GM23338 (cell line): ENCODE measurements at regions not wholly inside any gene's neighbourhood (a gene's known extent, or its start where the extent isn't known, plus 50 kb on each side); places are given as distances from the start of the nearest gene placed in this dataset.

Experiments
- ATAC-seq: fragments of 200-7000 bp; cut with Tn5 transposase; 3 replicates; pipeline ENCODE4 v1.9.1; 2020
- DNase-seq: peaks from one replicate; pipeline ENCODE4 v3.0.0-alpha.2; 2015; ENCODE audit warnings: low spot score
- H2AFZ ChIP-seq: fragments of 200-600 bp; sonication (generic); 2 replicates; pipeline ENCODE4 v1.8.0; 2016; ENCODE audit warnings: antibody characterized with exemption, mild to moderate bottlenecking, moderate library complexity
- H3F3A ChIP-seq: fragments of 200-600 bp; sonication (generic); replicated peaks from 2 replicates; pipeline ENCODE4 v1.8.0; 2017; ENCODE audit warnings: antibody characterized with exemption, mixed run types, low read depth
- H3K27ac ChIP-seq: fragments of 200-600 bp; sonication (generic); 2 replicates; pipeline ENCODE4 v1.6.1; 2016; ENCODE audit warnings: low read depth
- H3K27me3 ChIP-seq: fragments of 200-600 bp; sonication (generic); 2 replicates; pipeline ENCODE4 v1.8.0; 2016; ENCODE audit warnings: mild to moderate bottlenecking, mixed run types, moderate library complexity; ENCODE audit not compliant: insufficient read depth
- H3K36me3 ChIP-seq: fragments of 200-600 bp; sonication (generic); 2 replicates; pipeline ENCODE4 v1.8.0; 2016; ENCODE audit warnings: mild to moderate bottlenecking; ENCODE audit not compliant: insufficient read depth
- H3K4me1 ChIP-seq: fragments of 200-600 bp; sonication (generic); 2 replicates; pipeline ENCODE4 v1.8.0; 2016; ENCODE audit warnings: mild to moderate bottlenecking, moderate library complexity; ENCODE audit not compliant: insufficient read depth
- H3K4me2 ChIP-seq: fragments of 200-600 bp; sonication (generic); 2 replicates; pipeline ENCODE4 v1.7.1; 2017; ENCODE audit warnings: mixed run types
- H3K4me3 ChIP-seq: fragments of 200-600 bp; sonication (generic); 2 replicates; pipeline ENCODE4 v1.6.1; 2016; ENCODE audit warnings: mixed run types
- H3K79me2 ChIP-seq: fragments of 200-600 bp; sonication (generic); replicated peaks from 2 replicates; pipeline ENCODE4 v1.8.0; 2017; ENCODE audit warnings: mild to moderate bottlenecking; ENCODE audit not compliant: insufficient read depth
- H3K9me2 ChIP-seq: fragments of 200-600 bp; sonication (generic); 2 replicates; pipeline ENCODE4 v1.8.0; 2017; ENCODE audit not compliant: insufficient read depth
- H4K20me1 ChIP-seq: fragments of 200-600 bp; sonication (generic); replicated peaks from 2 replicates; pipeline ENCODE4 v1.8.0; 2017; ENCODE audit warnings: mild to moderate bottlenecking; ENCODE audit not compliant: insufficient read depth
- H3K27ac Mint-ChIP-seq: 2 replicates; pipeline ENCODE4 v1.8.0; 2020; ENCODE audit warnings: inconsistent platforms, mild to moderate bottlenecking, moderate library complexity, mixed read lengths
- H3K27me3 Mint-ChIP-seq: 3 replicates; pipeline ENCODE4 v1.8.0; 2022; ENCODE audit warnings: low read depth, mild to moderate bottlenecking, moderate library complexity, mixed read lengths, inconsistent platforms; ENCODE audit not compliant: insufficient read depth, poor library complexity
- H3K36me3 Mint-ChIP-seq: 3 replicates; pipeline ENCODE4 v1.8.0; 2021; ENCODE audit warnings: low read depth, mild to moderate bottlenecking, inconsistent platforms, moderate library complexity, mixed read lengths
- H3K4me1 Mint-ChIP-seq: 3 replicates; pipeline ENCODE4 v1.8.0; 2020; ENCODE audit warnings: mild to moderate bottlenecking, inconsistent platforms, mixed read lengths
- H3K4me3 Mint-ChIP-seq: 3 replicates; pipeline ENCODE4 v1.8.0; 2021; ENCODE audit warnings: moderate library complexity, mild to moderate bottlenecking, inconsistent platforms, mixed read lengths
- H3K9me3 Mint-ChIP-seq: 3 replicates; pipeline ENCODE4 v1.8.0; 2020; ENCODE audit warnings: moderate library complexity, mild to moderate bottlenecking, inconsistent platforms, mixed read lengths
- CREB1 ChIP-seq: fragments of 250-450 bp; sonication (Bioruptor Pico); IDR thresholded peaks from 2 replicates; pipeline ENCODE4 v1.5.0; 2020; ENCODE audit warnings: low read depth, mild to moderate bottlenecking, moderate library complexity
- EZH2phosphoT487 ChIP-seq: fragments of 200-600 bp; sonication (generic); IDR thresholded peaks from one replicate; pipeline ENCODE4 v1.8.1; 2018; ENCODE audit warnings: antibody characterized with exemption; ENCODE audit not compliant: unreplicated experiment
- JUNB ChIP-seq: IDR thresholded peaks from one replicate; pipeline ENCODE4 v1.6.1; 2016; ENCODE audit warnings: antibody characterized with exemption; ENCODE audit not compliant: unreplicated experiment
- NANOG ChIP-seq: IDR thresholded peaks from 2 replicates; pipeline ENCODE4 v1.6.1; 2016; ENCODE audit warnings: antibody characterized with exemption, borderline replicate concordance
- TF ChIP-seq, protein P1 (sequence below): fragments of 250-450 bp; sonication (Bioruptor Pico); IDR thresholded peaks from 2 replicates; pipeline ENCODE4 v1.5.0; 2020; ENCODE audit warnings: mild to moderate bottlenecking, moderate library complexity
- TF ChIP-seq, protein P2 (sequence below): IDR thresholded peaks from one replicate; pipeline ENCODE4 v1.6.1; 2018; ENCODE audit warnings: antibody characterized with exemption; ENCODE audit not compliant: unreplicated experiment

DNA sequence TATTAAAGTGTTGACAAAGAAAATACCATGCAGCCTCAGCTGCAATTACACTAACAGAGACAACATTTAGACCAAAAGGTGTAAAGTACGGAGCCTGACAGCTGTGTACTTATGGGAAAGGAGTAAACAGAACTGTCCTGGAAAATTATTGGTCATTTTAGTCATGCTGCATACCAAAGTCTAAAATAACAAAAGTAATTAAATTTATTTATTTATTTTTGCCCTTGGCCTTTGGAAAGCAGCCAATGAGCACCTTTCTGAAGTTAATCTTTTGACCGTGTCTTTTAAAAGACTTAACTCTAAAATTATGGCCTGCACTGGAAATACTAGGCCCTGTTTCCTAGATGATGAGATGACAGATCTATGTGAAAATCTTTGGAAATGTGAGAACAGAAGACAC, 597.6 kb downstream of the NXPH1 start (continued):
- TF ChIP-seq, protein P1, sequence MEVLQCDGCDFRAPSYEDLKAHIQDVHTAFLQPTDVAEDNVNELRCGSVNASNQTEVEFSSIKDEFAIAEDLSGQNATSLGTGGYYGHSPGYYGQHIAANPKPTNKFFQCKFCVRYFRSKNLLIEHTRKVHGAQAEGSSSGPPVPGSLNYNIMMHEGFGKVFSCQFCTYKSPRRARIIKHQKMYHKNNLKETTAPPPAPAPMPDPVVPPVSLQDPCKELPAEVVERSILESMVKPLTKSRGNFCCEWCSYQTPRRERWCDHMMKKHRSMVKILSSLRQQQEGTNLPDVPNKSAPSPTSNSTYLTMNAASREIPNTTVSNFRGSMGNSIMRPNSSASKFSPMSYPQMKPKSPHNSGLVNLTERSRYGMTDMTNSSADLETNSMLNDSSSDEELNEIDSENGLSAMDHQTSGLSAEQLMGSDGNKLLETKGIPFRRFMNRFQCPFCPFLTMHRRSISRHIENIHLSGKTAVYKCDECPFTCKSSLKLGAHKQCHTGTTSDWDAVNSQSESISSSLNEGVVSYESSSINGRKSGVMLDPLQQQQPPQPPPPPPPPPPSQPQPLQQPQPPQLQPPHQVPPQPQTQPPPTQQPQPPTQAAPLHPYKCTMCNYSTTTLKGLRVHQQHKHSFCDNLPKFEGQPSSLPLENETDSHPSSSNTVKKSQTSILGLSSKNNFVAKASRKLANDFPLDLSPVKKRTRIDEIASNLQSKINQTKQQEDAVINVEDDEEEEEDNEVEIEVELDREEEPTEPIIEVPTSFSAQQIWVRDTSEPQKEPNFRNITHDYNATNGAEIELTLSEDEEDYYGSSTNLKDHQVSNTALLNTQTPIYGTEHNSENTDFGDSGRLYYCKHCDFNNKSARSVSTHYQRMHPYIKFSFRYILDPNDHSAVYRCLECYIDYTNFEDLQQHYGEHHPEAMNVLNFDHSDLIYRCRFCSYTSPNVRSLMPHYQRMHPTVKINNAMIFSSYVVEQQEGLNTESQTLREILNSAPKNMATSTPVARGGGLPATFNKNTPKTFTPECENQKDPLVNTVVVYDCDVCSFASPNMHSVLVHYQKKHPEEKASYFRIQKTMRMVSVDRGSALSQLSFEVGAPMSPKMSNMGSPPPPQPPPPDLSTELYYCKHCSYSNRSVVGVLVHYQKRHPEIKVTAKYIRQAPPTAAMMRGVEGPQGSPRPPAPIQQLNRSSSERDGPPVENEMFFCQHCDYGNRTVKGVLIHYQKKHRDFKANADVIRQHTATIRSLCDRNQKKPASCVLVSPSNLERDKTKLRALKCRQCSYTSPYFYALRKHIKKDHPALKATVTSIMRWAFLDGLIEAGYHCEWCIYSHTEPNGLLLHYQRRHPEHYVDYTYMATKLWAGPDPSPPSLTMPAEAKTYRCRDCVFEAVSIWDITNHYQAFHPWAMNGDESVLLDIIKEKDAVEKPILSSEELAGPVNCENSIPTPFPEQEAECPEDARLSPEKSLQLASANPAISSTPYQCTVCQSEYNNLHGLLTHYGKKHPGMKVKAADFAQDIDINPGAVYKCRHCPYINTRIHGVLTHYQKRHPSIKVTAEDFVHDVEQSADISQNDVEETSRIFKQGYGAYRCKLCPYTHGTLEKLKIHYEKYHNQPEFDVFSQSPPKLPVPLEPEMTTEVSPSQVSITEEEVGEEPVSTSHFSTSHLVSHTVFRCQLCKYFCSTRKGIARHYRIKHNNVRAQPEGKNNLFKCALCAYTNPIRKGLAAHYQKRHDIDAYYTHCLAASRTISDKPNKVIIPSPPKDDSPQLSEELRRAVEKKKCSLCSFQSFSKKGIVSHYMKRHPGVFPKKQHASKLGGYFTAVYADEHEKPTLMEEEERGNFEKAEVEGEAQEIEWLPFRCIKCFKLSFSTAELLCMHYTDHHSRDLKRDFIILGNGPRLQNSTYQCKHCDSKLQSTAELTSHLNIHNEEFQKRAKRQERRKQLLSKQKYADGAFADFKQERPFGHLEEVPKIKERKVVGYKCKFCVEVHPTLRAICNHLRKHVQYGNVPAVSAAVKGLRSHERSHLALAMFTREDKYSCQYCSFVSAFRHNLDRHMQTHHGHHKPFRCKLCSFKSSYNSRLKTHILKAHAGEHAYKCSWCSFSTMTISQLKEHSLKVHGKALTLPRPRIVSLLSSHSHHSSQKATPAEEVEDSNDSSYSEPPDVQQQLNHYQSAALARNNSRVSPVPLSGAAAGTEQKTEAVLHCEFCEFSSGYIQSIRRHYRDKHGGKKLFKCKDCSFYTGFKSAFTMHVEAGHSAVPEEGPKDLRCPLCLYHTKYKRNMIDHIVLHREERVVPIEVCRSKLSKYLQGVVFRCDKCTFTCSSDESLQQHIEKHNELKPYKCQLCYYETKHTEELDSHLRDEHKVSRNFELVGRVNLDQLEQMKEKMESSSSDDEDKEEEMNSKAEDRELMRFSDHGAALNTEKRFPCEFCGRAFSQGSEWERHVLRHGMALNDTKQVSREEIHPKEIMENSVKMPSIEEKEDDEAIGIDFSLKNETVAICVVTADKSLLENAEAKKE: no peak
- TF ChIP-seq CREB1 (CRISPR knock-in tag) (no peak), NANOG (no peak), EZH2phosphoT487 (no peak)
- TF ChIP-seq, protein P2, sequence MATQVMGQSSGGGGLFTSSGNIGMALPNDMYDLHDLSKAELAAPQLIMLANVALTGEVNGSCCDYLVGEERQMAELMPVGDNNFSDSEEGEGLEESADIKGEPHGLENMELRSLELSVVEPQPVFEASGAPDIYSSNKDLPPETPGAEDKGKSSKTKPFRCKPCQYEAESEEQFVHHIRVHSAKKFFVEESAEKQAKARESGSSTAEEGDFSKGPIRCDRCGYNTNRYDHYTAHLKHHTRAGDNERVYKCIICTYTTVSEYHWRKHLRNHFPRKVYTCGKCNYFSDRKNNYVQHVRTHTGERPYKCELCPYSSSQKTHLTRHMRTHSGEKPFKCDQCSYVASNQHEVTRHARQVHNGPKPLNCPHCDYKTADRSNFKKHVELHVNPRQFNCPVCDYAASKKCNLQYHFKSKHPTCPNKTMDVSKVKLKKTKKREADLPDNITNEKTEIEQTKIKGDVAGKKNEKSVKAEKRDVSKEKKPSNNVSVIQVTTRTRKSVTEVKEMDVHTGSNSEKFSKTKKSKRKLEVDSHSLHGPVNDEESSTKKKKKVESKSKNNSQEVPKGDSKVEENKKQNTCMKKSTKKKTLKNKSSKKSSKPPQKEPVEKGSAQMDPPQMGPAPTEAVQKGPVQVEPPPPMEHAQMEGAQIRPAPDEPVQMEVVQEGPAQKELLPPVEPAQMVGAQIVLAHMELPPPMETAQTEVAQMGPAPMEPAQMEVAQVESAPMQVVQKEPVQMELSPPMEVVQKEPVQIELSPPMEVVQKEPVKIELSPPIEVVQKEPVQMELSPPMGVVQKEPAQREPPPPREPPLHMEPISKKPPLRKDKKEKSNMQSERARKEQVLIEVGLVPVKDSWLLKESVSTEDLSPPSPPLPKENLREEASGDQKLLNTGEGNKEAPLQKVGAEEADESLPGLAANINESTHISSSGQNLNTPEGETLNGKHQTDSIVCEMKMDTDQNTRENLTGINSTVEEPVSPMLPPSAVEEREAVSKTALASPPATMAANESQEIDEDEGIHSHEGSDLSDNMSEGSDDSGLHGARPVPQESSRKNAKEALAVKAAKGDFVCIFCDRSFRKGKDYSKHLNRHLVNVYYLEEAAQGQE: no peak

DNA sequence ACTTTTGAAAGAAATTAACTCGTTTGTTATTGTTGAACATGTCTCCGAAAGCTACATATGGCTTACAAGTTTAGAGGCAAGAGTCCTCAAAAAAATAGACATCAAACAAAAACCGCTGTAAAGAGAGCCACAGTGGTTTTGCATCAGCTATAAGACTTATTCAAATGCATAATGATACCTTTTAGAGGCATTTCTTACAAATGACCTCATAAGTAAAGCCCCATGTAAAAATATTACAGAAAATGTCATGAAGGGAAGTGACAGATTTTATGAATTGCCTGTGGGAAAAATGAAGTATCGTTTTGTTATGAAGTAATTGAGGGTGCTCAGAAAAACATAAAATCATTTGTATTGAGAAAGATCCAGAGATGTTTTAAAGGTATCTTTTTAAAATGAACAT, 598.0 kb downstream of the NXPH1 start:
- DNase-seq (no peak), ATAC-seq (no peak)
- no peak overlapping the region for H3K4me2 ChIP-seq
- Mint-ChIP-seq H3K9me3 (no peaks in the 10 kb centered on the region), H3K27me3 (no peaks in the 10 kb centered on the region), H3K4me3 (no peak overlapping the region), H3K27ac (0 out of 2 replicates have a peak overlapping the region, but pooled peaks have one; percentile 29), H3K4me1 (peaks cover 18% of the 10 kb centered on the region; the same call in 2 of the 3 replicates), H3K36me3 (no peaks in the 10 kb centered on the region)
- no peaks in the 10 kb centered on the region for H3K27me3 ChIP-seq
- no peaks in the 10 kb centered on the region for H3K79me2 ChIP-seq
- H3K4me3 ChIP-seq: no peak overlapping the region
- no peak overlapping the region for H3K27ac ChIP-seq
- no peak overlapping the region; the same call in 1 of the 2 replicates for H2AFZ ChIP-seq
- H3K36me3 ChIP-seq: no peaks in the 10 kb centered on the region
- no peaks in the 10 kb centered on the region for H3K9me2 ChIP-seq
- H3F3A ChIP-seq: no peaks in the 10 kb centered on the region
- no peaks in the 10 kb centered on the region for H4K20me1 ChIP-seq
- peaks cover 8% of the 10 kb centered on the region for H3K4me1 ChIP-seq
- no peak for TF ChIP-seq NANOG
- no peak for TF ChIP-seq JUNB
- TF ChIP-seq EZH2phosphoT487: no peak
- TF ChIP-seq, protein P1: no peak
